COLO668 (cell line): ENCODE measurements at regions not wholly inside any gene's neighbourhood (a gene's known extent, or its start where the extent isn't known, plus 50 kb on each side); places are given as distances from the start of the nearest gene placed in this dataset.

Experiments
- DNase-seq: peaks from one replicate; lab custom pipeline; 2025; ENCODE audit not compliant: unreplicated experiment; lab: John Stamatoyannopoulos, UW

- no peak for DNase-seq
Observed at GRCh38 chr13:89755729-89756492, 1591.6 kb upstream of the MIR17HG start.

- no peak for DNase-seq
Observed at GRCh38 chr13:89763005-89763404, 1584.5 kb upstream of the MIR17HG start.

GRCh38 chr13:89783221-89783755 lies 1564.2 kb upstream of the MIR17HG start:
- no peak for DNase-seq

GRCh38 chr13:89784161-89784809 lies 1563.2 kb upstream of the MIR17HG start:
- no peak for DNase-seq

GRCh38 chr13:89786531-89786930 lies 1561.0 kb upstream of the MIR17HG start:
- DNase-seq, result no peak

- no peak for DNase-seq
Observed at GRCh38 chr13:89790696-89791095, 1556.8 kb upstream of the MIR17HG start.

GRCh38 chr13:89791971-89792630 lies 1555.4 kb upstream of the MIR17HG start:
- no peak for DNase-seq

GRCh38 chr13:89796196-89796595 lies 1551.3 kb upstream of the MIR17HG start:
- DNase-seq, result no peak

GRCh38 chr13:89803839-89804238 lies 1543.6 kb upstream of the MIR17HG start:
- DNase-seq, result no peak

- DNase-seq, result no peak
Observed at GRCh38 chr13:89806594-89806993, 1540.9 kb upstream of the MIR17HG start.

GRCh38 chr13:89812856-89813255 lies 1534.6 kb upstream of the MIR17HG start:
- no peak for DNase-seq

- DNase-seq, result no peak
Observed at GRCh38 chr13:89816404-89816803, 1531.1 kb upstream of the MIR17HG start.

- DNase-seq, result no peak
Observed at GRCh38 chr13:89822467-89822866, 1525.0 kb upstream of the MIR17HG start.

- no peak for DNase-seq
Observed at GRCh38 chr13:89827552-89827951, 1519.9 kb upstream of the MIR17HG start.

- DNase-seq, result no peak
Observed at GRCh38 chr13:89828506-89828905, 1519.0 kb upstream of the MIR17HG start.

GRCh38 chr13:89831157-89831556 lies 1516.3 kb upstream of the MIR17HG start:
- DNase-seq, result no peak

GRCh38 chr13:89832827-89833226 lies 1514.7 kb upstream of the MIR17HG start:
- DNase-seq, result no peak

- DNase-seq, result no peak
Observed at GRCh38 chr13:89843621-89844020, 1503.9 kb upstream of the MIR17HG start.

- no peak for DNase-seq
Observed at GRCh38 chr13:89845874-89846273, 1501.6 kb upstream of the MIR17HG start.

- DNase-seq, result no peak
Observed at GRCh38 chr13:89846926-89847585, 1500.4 kb upstream of the MIR17HG start.

GRCh38 chr13:89852570-89852969 lies 1494.9 kb upstream of the MIR17HG start:
- DNase-seq, result no peak
